HG02571 (cell line): ENCODE measurements at regions not wholly inside any gene's neighbourhood (a gene's known extent, or its start where the extent isn't known, plus 50 kb on each side); places are given as distances from the start of the nearest gene placed in this dataset.

Experiments
- ATAC-seq: cut with Tn5 transposase; IDR thresholded peaks from one replicate; pipeline ENCODE4 v1.9.1; 2021; ENCODE audit warnings: mild to moderate bottlenecking, moderate library complexity; ENCODE audit not compliant: unreplicated experiment

- no peak for ATAC-seq
These were observed 128.3 kb upstream of the TRIM2 start for GRCh38 chr4:153075836-153076518.

GRCh38 chr4:153076861-153077260 is 127.4 kb upstream of the TRIM2 start:
- no peak for ATAC-seq

DNA sequence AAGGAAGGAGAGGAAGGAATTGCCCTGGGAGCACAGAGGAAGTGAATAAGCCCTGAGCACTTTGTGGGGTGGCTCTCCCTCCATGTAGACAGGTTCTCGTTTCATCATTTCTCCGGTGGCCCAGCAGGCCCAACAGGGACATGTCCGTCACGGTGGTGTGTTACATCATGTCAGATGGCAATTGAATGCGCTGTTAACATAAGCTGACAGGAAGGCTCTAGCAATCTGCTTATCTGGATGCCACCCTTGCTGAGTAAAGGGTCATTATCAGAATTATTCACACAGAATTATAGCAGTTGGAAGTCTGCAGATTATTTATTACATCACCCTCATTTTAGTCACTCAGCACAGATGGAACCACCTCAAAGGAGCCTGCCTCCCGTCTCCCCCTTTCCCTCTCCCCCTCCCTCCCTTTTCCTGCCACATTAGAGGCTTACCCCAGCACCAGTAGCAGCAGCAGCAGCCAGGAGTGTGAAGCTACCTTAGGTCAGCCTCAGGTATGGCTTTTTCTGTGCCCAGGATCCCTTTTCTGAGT is 124.3 kb upstream of the TRIM2 start:
- ATAC-seq, result no peak

GRCh38 chr4:153081006-153081580 is 123.2 kb upstream of the TRIM2 start:
- no peak for ATAC-seq

DNA sequence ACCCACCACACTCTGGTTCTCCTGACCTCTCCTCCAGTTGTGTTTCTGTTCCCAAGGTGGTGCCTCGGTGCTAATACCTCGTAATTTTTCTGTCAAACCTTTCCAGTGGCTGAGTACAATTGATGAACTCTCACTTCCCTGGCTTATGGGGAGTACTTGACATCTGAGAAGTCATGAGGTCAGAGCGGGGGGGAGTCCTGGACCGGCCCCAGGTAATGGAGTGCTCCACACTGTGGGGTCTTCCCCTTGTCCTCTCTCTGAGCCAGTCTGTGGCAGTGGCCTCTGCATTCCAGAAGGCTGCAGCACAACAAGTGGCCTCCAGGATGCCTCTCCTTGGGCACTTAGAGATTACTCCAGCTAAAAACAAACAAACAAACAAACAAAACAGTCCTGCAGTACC is 122.5 kb upstream of the TRIM2 start:
- no peak for ATAC-seq

GRCh38 chr4:153082322-153083301 is 121.6 kb upstream of the TRIM2 start:
- ATAC-seq, result no peak

GRCh38 chr4:153083447-153083947 is 120.7 kb upstream of the TRIM2 start:
- peak; percentile 67 for ATAC-seq

GRCh38 chr4:153084224-153084979 is 119.8 kb upstream of the TRIM2 start:
- no peak for ATAC-seq

GRCh38 chr4:153084980-153085630 is 119.1 kb upstream of the TRIM2 start:
- ATAC-seq, result peak; percentile 42

DNA sequence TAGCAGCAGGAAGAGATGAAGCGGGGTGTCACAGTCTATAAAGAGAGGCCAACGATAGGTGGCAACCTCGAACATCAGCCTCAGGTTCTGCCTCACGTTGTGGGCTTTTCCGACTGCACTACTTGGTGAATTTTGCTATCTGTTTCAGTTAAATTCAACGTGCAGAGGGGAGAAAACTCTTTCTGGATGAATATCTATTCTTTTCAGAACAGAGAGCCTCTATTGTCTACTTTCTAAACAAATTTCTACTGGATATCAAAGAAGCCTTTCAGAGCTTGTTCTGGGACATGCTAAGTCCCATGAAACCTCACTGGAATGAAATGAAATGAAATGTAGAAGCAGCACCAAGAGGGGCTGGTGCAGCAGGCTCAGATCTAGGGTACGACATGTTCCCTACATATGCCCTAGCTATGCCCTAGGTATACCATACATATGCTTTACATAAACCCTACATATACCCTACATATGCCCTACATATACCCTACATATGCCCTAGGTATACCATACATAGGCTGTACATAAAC is 116.5 kb upstream of the TRIM2 start:
- no peak for ATAC-seq

- ATAC-seq, result no peak
These were observed 114.5 kb upstream of the TRIM2 start for GRCh38 chr4:153089742-153090141.

DNA sequence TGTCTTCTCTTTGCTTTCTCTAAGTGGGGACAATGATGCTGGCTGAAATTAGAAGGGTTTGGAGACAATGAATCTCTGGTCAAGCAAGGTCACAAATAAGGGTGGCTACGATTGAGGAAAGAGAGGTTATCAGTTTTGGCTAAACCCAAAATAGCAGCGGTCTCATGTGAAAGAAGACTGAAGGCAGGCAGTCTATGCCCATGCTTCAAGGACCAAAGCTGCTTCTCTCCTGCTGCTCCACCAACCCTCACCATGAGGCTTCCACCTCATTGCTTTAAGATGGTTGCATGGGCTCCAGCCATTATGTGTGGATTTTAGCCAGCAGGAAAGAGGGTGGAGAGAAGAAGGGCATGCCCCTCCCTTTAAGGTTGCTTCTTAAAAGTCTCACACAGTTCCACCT is 114.1 kb upstream of the TRIM2 start:
- ATAC-seq, result no peak

- ATAC-seq, result no peak
These were observed 113.4 kb upstream of the TRIM2 start for GRCh38 chr4:153090670-153091385.

GRCh38 chr4:153093396-153093795 is 110.8 kb upstream of the TRIM2 start:
- no peak for ATAC-seq

- ATAC-seq, result no peak
These were observed 110.4 kb upstream of the TRIM2 start for GRCh38 chr4:153093802-153094201.

DNA sequence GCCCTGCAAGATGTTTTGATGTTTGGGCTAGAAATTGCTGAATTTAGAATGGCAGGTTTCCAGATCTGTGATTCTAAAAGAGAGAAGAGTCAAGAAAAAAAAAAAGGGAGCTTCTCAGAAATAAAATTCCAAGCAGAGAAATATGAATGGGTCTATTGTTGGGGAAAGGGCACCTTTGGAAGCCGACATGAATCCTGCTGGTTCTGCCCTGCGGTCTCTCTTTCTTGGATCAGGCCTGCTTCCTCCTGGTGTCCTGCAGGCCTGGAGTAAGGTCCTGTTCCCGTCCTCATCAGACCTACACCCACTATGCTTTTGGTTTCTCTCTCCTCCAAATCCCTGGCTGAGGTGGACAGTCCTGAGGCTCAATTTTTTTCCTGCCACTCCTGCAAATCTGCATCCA is 109.8 kb upstream of the TRIM2 start:
- ATAC-seq, result no peak

DNA sequence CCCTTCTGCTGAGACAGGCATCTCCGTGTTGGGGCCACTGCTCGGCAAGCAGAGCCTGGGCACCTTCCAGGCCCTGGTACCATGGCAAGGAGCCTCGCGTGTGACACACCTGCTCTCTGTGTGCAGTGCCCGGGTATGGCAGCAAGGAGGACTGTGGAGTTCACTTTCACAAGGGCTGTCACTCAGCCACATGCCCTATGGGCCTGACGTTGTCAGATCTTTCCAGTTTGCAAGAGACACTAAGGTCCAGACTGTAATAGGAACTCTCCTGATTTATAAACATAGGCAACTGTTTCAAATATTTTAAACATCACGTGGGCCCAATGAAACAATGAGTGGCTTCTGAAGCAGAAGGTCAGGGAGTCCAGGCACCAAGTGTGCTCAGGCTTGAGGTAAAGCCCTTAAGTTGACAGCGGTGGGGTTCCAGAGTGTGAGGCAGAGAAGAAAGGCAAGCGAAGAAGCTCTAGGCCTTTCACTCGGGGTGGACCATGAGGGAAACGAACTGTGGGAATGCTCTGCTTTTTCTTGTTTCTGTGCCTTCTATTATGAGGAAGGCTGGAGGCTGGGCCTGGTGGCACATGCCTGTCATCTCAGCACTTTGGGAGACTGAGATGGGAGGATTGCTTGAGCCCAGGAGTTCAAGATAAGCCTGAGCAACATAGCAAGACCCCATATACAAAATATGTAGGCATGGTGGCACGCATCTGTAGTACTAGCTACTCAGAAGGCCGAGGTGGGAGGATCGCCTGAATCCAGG is 108.6 kb upstream of the TRIM2 start:
- ATAC-seq, result no peak

DNA sequence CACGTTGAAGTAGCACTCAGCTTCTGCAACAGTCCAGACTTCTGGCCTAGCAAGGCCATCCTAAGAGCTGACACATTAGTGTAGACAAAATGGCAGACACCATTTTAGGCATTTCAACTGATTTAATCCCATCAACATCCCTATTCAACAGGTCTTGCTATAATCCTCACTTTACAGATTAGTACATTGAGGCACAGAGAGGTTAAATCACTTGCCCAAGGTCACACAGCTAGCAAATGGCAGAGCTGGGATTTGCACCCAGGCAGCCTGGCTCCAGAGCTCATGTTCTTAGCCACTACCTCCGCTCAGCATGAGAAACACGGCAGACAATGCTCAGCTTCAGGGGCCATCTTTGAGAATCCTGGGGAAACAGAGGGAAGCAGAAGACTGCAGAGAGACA is 107.9 kb upstream of the TRIM2 start:
- ATAC-seq, result no peak
